ENCODE measurements at regions not wholly inside any gene's neighbourhood (a gene's known extent, or its start where the extent isn't known, plus 50 kb on each side); places are given as distances from the start of the nearest gene placed in this dataset.

GRCh38 chr5:136423944-136424606 lies 58.7 kb upstream of the TRPC7 start:
- DNase-seq (ENCODE audit: low read depth): no peak

DNA sequence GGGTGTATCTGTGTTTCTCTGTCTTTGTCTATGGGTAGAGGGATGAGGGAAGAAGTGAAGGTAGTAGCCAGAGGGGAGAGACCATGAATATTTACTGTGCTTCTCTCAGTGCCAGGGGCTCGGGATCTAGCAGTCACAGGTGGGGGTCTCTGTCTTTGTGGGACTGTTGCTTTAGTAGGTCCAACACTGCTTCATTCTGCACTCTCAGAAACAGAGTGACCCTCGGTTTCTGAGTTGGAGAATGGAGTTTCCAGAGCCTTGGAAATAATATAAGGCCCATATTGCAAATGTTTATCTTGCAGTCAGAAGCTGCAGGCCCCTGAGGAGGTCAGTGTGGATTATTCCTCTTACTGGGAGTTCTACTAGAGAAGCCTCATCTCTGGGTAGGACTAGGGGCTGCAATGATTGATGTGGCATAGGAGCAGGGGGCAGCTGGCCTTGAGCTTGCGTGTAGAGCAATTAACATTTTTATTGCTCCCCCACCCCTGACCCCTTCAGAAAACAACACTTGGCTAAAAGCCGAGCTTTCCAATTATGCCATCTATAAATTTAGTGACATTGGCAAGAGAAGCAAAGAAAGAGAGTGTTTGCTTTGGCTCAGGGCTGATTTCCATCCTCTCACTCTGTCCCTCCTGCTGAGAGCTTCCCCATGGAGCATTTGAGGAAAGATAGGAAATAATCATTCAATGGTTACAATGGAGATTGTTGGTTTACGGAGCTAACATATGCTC lies 55.0 kb upstream of the TRPC7 start:
- DNase-seq (ENCODE audit: low read depth): no peak

DNA sequence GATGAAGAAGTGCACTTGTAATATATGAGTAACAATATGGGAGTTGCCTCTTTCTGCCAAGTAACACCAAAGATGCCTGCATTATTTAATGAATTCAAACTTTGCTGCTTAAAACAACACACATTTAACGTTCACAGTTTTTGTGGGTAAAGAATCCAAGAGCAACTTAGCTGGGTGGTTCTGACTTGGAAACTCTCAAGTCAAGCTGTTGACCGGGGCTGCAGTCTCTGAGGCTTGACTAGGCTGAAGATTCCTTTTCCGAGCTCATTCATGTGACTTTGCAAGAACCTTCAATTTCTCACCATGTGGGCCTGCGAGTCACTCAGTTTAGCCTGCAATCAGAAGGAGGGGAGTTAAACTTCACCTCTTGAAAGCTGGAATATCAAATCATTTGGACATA lies 53.0 kb upstream of the TRPC7 start:
- no peak for DNase-seq (ENCODE audit: low read depth)

Data from HT1080 (cell line).